Limb (tissue), 2 donors: ENCODE measurements at regions not wholly inside any gene's neighbourhood (a gene's known extent, or its start where the extent isn't known, plus 50 kb on each side); places are given as distances from the start of the nearest gene placed in this dataset.
A peak's percentile ranks its signal among the peaks of the same experiment; 100 is the strongest.

ENCODE experiments used
- DNase-seq, 2 donors: peaks; one replicate each; pipeline ENCODE4 v3.0.0-alpha.2; 2016; ENCODE audit errors: extremely low spot score in 2 of 2

GRCh38 chr22:48953103-48953720 is 874.5 kb downstream of the BRD1 start:
- DNase-seq = no peak

DNA sequence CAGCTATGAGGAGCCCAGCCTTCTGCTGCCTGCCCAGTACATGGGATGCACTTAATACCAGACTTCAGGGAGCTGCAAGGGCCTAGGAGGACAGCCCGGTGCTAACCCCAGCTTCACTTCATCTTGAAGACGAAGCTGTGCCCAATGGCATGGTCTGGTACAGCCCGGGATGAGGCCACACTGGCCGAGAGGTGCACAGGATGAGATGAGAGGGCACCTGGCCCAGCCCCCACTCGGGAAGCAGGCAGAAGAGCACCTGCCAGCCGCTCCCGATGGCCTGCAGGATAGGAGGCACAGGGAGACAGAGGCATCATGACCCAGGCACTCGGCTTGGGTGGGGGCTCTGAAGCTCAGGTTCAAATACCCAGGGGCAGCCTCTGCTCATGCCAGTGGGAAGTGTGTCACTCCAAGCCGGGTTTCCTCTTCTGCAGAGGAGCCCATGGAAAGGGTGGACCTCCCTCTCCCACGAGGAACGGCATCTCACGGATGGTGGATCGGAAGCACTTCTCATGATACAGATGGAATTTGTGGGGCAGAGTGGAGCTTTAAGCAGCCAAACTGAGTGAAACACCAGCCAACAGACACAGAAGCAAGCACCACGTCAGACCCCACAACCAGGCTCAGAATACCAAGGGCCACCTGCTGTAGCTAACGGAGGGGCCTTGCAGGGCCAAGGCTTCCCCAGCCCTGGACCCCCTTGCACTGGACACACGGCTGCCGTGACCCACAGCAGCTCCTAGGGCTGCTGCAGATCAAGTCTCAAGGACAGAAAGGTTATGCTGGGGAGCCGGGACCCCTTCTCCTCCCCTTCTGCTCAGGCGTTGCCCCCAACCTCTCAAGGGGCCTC is 875.2 kb downstream of the BRD1 start:
- no peak for DNase-seq

- DNase-seq = no peak
Measured at GRCh38 chr22:48951836-48952235, 875.8 kb downstream of the BRD1 start.

- no peak for DNase-seq
Measured at GRCh38 chr22:48950151-48950915, 877.3 kb downstream of the BRD1 start.

- no peak for DNase-seq
Measured at GRCh38 chr22:48949375-48950149, 878.1 kb downstream of the BRD1 start.

DNA sequence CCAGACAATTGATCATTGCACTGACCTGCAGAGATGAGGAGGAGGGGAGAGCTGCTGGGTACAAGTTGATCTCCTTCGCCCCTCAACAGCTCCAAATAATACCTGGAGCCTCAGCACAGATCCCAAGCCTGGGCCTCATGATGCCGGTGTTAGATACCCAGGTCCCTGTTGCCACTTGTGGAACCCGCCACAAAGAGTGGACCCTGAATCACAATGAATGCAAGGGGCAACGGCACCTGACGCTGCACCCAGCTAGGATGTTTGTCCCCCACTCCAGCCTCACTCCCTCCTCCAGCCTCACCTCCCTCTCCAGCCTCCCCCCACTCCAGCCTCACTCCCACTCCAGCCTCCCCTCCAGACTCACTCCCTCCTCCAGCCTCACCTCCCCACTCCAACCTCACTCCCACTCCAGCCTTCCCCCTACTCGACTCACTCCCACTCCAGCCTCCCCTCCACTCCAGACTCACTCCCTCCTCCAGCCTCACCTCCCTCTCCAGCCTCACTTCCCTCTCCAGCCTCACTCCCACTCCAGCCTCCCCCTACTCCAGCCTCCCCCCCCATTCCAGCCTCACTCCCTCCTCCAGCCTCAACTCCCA is 879.0 kb downstream of the BRD1 start:
- no peak for DNase-seq

GRCh38 chr22:48947636-48948035 is 880.0 kb downstream of the BRD1 start:
- DNase-seq = no peak

DNA sequence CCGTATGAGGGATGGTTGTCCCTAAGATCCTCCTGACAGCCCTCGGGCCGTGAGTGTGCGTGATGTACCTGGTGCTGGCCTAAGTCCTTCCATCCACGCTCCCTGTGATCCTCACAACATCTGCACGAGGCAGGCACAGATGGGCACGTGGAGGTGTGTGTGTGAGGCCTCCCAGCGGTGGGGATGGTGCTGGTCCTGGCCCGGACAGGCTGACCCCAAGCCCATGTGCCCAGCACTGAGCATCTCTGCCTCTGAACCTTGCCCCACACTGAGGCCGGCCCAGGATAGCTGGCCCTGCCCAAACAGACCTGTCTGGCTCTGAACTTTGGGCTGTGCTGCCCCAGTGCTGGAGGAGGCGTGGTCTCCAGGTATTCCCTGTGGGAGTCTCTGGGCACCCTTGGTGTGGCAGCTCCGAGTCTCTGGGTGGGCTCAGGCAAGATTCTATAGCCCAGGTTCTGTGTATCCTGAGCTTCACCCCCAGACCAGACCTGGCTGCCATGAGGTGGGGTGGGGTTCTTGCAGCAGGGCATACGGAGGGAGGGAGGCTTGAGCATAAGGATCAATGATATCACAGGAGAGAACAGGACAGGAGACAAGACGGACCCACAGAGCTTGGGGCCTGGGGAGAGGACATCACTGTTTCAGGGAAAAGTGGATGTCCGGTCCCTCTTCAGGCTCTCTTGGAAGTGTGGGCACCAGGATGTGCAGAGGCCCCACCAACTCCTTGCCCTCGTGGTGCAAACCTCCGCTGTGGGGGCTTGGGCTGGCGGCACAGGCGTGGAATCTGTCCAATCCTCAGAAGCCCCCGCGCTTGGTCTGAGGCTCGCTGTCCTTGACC is 881.8 kb downstream of the BRD1 start:
- DNase-seq = no peak

GRCh38 chr22:48944751-48945620 is 882.7 kb downstream of the BRD1 start:
- no peak for DNase-seq

DNA sequence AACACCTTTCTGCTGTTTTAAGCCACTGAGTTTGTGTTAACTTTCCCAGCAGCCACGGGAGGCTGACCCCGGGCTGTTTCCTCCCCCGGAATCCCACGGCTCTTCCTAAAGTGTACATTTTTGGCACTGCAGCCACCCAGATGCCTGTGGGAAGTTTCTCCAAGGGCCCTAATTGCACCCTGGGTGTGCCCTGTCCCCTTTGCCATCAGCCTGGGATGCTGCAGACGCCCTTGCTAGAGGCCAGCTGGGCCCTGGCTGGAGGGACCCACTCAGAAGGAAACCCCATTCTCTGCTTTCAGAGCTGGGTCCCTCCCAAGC is 883.3 kb downstream of the BRD1 start:
- DNase-seq = no peak

GRCh38 chr22:48943567-48944432 is 883.9 kb downstream of the BRD1 start:
- DNase-seq = peak in 1 of 2 donors; percentile 13

DNA sequence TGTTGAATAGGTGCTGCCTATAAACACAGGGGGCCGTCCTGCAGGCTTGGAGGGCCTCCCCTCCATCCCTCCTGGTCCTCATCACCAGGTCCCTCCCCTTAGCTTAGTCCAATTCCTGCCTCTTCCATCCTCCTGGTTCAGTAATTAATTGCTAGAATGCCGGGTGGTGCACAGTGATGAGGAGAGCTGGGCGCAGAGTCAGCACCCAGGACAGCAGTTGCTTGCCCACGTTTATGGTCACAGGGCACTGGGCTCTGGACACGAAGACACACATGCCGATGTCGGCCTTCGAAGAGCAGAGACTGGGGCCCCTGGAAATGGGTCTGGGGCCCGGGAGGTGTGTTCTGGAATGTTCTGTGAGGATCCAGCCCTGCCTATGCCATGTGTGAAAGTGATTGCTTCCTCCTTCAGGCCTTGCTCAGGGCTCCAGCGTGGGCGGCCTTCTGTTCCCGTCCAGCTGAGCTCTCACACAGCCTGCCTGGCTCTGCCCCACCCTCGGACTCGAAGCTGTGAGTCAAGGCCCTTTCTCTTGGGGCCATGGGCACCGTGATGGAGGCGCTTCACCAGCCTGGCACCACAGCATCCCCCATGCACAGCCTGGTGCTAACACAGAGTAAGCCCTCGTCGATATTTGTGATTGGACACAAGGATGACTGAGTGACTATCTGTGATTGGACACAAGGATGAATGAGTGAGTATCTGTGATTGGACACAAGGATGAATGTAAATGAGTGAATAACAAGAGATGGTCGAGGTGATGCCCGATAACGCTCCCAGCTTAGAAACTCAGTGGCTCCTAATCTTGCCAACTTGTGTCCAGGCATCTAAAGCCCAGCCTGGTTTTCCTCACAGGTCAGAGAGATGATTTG is 884.7 kb downstream of the BRD1 start:
- DNase-seq = no peak

DNA sequence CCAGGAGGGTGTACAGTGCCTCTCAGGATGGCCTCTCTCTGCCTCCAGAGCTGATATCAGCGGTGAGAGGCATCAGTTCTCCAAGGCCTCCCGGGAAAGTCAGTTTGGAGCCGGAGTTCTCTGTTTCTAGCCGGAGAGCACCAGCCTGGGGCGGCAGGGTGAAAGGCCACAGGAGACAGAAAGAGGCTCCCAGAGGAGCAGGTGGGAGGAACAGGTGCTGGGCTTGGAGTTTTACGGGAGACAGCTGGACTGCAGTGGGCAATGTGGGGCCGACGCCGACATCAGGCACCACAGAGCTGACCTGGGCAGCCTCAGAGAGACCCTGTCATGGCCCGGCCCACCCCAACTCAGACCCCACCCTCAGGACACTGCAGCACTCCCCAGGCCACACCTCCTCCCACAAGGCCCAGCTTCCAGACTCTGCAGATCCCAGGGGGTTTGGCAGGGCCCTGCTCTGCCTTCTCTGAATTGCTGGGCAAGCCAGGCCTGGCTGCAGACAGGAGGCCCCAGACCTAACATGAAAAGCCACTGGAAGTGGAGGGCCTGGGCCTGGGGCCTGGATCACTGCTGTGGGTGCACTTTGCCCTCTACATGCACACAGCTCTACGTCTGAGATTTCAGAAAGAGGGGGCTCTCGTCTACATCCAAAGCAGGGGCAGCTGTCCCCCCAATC is 885.6 kb downstream of the BRD1 start:
- DNase-seq = no peak

- DNase-seq = no peak
Measured at GRCh38 chr22:48941033-48941902, 886.4 kb downstream of the BRD1 start.

- DNase-seq = no peak
Measured at GRCh38 chr22:48940266-48941032, 887.2 kb downstream of the BRD1 start.
